ENCODE measurements at regions not wholly inside any gene's neighbourhood (a gene's known extent, or its start where the extent isn't known, plus 50 kb on each side); places are given as distances from the start of the nearest gene placed in this dataset.
"Not testable (repeated sequence)": the region's sequence is repeated elsewhere in the genome, so short reads cannot be mapped to it uniquely, and the experiment has no call there.

DNA sequence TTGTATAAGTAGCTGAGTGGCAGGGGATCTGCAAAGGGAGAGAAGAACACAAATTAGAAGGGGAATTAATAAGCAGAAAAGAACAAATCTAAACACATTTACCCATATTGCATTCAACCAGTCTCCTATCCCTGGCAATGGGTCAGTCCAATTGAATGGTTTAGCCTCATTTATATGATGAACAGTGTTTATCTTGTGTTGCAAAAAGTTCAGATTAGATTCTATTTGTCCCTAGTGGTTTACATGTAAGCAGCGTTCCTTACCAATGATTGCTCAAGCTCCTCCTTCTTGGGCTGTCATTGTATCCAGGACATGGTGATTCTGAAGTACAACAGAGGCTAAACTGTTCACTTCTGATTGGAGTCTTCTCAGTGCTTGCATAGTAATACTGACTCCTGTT lies 49.9 kb upstream of the SLC8A3 start:
- TF ChIP-seq, protein P1, sequence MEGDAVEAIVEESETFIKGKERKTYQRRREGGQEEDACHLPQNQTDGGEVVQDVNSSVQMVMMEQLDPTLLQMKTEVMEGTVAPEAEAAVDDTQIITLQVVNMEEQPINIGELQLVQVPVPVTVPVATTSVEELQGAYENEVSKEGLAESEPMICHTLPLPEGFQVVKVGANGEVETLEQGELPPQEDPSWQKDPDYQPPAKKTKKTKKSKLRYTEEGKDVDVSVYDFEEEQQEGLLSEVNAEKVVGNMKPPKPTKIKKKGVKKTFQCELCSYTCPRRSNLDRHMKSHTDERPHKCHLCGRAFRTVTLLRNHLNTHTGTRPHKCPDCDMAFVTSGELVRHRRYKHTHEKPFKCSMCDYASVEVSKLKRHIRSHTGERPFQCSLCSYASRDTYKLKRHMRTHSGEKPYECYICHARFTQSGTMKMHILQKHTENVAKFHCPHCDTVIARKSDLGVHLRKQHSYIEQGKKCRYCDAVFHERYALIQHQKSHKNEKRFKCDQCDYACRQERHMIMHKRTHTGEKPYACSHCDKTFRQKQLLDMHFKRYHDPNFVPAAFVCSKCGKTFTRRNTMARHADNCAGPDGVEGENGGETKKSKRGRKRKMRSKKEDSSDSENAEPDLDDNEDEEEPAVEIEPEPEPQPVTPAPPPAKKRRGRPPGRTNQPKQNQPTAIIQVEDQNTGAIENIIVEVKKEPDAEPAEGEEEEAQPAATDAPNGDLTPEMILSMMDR (IDR thresholded peaks at IDR 0.05), result not testable (repeated sequence)
- TF ChIP-seq POLR2A (IDR thresholded peaks at IDR 0.05), result not testable (repeated sequence)
